Keratinocyte (primary cell): ENCODE measurements at regions not wholly inside any gene's neighbourhood (a gene's known extent, or its start where the extent isn't known, plus 50 kb on each side); places are given as distances from the start of the nearest gene placed in this dataset.

ENCODE experiments used
- CTCF ChIP-seq, 3 experiments: IDR thresholded peaks in 1 of 3; conservative IDR thresholded peaks in 1 of 3; optimal IDR thresholded peaks in 1 of 3; 2 replicates in 2 of 3; 3 replicates in 1 of 3; pipeline versions ENCODE3 to v1.5.1; 2011; ENCODE audit warnings: low read length in 3 of 3, mild to moderate bottlenecking in 3 of 3, moderate library complexity in 2 of 3, control low read depth in 1 of 3, inconsistent platforms in 1 of 3; ENCODE audit not compliant: insufficient read depth in 2 of 3; ENCODE audit errors: extremely low read depth in 1 of 3
- EZH2 ChIP-seq: IDR thresholded peaks from one replicate; pipeline ENCODE4 v1.6.1; 2012; ENCODE audit warnings: inconsistent platforms, mild to moderate bottlenecking, low read length, moderate library complexity

- no peak for TF ChIP-seq CTCF (optimal IDR thresholded peaks at IDR 0.05 in 1 of 3, IDR thresholded peaks at IDR 0.05 in 1 of 3, conservative IDR thresholded peaks at IDR 0.05 in 1 of 3; ENCODE audit: extremely low read depth in 1 of 3, insufficient read depth in 2 of 3, low read length in 3 of 3)
- no peak for TF ChIP-seq EZH2
These were observed 988.6 kb upstream of the TMEM132C start for GRCh38 chr12:127278351-127278750.
